Posterior cingulate gyrus (tissue), 11 donors: ENCODE measurements at regions not wholly inside any gene's neighbourhood (a gene's known extent, or its start where the extent isn't known, plus 50 kb on each side); places are given as distances from the start of the nearest gene placed in this dataset.

Experiments used
- DNase-seq, 10 donors: peaks; one replicate each; pipeline versions ENCODE4 v3.0.0 to v3.0.0-alpha.2; 2020 to 2021; ENCODE audit warnings: mixed read lengths in 3 of 10
- intact Hi-C: fragments of 100-400 bp; cut with DNase I; formaldehyde crosslinking; loops from one replicate; pipeline ENCODE4 v1.15.1; 2023

DNA sequence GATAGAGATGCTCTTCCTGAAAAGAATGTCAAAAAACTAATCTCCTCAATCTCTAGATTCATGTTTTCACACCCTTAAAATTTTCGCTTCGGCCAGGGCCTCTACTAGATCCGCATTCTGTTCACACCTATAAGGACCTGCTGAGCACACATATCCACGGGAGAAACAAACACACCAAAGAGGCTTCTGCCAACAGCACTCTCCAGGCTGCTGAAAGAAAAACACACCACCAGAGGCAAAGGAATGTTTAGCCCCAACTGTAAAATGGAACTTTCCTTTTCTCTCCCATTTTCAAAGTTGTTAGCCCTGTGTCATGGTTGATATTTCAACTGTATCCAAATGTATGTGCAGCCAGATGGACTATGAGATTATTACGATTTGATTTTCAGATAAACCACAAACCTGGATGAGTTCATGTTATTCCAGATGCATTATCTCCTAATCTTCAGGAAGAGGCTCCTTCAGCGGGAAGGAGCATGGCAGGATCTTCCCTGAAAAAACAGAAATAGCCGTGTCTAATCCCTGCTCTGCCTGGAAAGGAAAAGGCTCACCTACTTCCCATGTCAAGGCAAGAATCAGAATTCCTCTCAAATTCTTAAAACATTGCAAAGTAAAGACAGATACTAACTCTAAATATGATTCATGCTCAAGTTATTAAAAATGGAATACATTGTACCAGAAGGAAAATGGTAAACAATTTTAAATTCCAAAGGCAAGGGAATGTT is 442.7 kb upstream of the NR2F2 start:
- DNase-seq, result no peak
- intact Hi-C loops, result no loop called here

- DNase-seq, result no peak
- intact Hi-C loops, result no loop called here
These were observed 441.7 kb upstream of the NR2F2 start for GRCh38 chr15:95888762-95889161.

DNA sequence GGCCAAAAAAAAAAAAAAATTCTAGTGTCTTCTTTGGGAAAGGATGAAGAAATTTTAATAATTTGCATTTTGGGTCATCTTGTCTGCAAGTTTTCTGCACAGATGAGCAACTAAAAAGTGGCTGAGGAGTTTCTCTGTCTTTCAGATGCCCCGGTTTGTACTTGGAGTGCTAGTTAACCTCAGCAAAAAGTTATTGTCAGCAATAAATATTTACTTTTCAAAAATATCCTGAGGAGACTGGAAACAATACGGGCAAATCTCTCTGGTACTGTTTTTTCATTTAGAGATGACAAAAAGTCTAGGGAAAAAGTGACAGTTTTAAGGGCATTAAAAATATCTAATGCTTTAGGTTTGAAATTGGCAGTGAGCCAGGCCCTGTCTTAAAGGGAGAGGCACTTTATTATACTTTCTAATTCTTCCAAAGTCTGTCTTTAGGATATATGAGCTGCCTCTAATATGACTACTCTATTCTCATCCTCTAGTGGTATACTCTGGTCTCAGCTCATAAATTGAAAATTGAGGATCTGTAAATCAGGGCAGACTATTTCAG is 436.0 kb upstream of the NR2F2 start:
- no peak for DNase-seq
- intact Hi-C loops, result no loop called here

DNA sequence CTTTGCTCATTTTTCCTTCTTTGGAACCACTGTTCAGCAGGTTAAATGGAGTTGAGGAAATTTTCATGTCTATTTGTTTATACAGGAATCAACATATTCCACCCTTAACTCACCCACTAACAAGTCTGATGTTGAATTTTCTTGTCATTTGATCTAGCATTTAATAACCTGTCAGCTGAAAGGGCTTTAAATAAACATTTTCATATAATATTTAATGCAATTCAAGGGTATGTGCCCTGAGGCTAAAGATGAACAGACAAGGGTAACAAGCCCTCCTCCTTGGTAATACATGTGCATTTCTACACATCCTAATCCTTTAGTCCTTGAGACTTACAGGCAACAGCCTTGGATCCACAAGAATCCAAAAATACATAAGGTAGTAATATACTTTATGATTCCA is 435.0 kb upstream of the NR2F2 start:
- intact Hi-C loops, result no loop called here
- no peak for DNase-seq

GRCh38 chr15:95897651-95898050 is 432.8 kb upstream of the NR2F2 start:
- intact Hi-C loops, result no loop called here

GRCh38 chr15:95898761-95899160 is 431.7 kb upstream of the NR2F2 start:
- intact Hi-C loops, result no loop called here
- no peak for DNase-seq

More at GRCh38 chr15:95897651-95898050, 432.8 kb upstream of the NR2F2 start:
- DNase-seq, result no peak

- DNase-seq, result no peak
- intact Hi-C loops, result no loop called here
These were observed 429.2 kb upstream of the NR2F2 start for GRCh38 chr15:95901271-95901670.

DNA sequence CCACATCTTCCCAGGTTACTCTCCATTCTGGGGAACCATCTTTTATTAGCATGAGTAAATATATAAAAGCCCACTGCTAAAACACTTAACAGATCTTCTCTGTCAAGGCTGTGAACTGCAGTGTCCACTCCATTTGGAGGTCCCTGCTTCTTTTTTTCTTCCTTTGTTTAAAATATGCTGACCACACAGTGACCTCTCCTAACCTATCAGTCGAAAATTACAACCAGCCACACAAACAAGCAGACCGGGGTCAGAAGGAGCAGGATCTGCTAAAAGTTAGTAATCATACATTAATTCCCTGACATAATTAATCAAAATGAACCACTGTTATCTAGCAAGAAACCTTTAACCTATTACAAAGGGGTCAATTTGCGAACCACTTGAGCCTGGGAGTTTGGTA is 427.9 kb upstream of the NR2F2 start:
- no peak for DNase-seq
- intact Hi-C loops, result no loop called here

DNA sequence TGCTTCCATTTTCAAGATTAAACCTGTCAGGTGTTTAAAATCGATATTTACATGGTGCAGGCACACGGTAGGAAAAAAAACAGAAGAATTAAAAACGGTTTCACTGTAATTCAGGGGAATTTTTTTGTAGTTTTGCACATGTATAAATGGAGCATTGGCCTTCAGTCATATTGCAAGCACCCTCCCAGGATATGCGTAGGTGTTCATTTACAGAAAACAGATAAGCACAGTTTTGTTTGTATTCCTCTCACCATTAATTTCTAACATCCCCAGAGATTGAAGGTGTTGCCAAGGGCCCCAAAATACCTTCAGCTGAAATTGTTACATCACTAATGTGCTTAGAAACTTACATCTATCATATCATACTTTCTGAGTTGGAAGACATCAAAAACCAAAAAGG is 427.1 kb upstream of the NR2F2 start:
- no peak for DNase-seq
- intact Hi-C loops, result no loop called here

GRCh38 chr15:95910643-95911212 is 419.8 kb upstream of the NR2F2 start:
- DNase-seq, result no peak
- intact Hi-C loops, result no loop called here

GRCh38 chr15:95911570-95912279 is 418.8 kb upstream of the NR2F2 start:
- intact Hi-C loops, result no loop called here
- no peak for DNase-seq

DNA sequence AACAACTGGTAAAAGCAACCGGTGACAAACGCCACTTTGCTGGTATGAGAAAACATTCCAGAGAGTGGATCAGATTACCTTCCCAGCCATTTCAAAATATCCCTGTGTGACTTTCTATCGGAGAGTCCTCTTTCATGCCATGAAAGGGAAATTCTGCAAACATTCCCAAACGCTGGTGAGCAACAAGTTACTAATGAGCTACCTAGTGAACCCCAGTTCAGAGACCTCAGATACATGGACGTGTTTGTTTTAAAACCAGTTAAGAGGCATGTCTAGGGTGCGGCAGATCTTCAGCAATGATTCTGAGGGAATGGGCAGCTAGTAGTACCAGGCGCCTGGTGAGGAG is 418.2 kb upstream of the NR2F2 start:
- DNase-seq, result no peak
- intact Hi-C loops, result no loop called here

GRCh38 chr15:95912728-95913127 is 417.8 kb upstream of the NR2F2 start:
- no peak for DNase-seq
- intact Hi-C loops, result no loop called here

DNA sequence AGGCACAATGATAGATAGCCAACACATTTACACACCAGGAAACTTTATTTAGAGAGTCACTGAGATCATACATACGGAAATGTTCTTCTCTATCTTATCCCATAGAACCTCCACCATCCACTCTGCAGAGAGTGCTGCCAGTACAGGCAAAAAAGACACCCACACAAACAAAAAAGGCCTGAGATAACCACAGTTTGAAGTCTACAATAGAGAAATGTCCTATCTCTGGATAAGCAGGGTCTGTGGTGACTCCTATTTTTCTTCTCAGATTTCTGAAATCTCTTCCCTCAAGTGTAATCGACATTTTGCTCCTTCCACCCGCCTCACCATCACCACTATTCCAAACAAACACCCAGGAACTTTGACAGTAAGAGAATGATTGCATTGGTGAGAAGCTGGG is 413.9 kb upstream of the NR2F2 start:
- intact Hi-C loops, result no loop called here
- DNase-seq, result no peak

DNA sequence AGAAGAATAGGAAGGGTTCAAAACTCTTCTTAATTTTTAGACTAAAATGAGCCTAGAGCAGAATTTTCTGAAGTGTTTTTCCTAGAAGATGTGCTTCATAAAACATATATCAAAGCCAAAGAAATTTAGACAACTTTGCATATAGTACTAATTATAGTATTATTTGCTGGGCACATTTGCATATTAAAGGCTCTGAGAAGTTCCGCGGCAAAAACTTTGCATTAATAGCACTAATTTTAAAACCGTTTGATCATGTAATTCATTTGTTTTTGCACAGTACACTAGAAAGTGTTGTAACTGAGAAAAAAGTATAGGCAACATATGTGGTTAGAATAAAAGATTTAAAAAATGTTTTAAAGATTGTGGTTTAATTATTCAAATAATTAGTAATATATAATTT is 412.0 kb upstream of the NR2F2 start:
- intact Hi-C loops, result no loop called here
- no peak for DNase-seq

DNA sequence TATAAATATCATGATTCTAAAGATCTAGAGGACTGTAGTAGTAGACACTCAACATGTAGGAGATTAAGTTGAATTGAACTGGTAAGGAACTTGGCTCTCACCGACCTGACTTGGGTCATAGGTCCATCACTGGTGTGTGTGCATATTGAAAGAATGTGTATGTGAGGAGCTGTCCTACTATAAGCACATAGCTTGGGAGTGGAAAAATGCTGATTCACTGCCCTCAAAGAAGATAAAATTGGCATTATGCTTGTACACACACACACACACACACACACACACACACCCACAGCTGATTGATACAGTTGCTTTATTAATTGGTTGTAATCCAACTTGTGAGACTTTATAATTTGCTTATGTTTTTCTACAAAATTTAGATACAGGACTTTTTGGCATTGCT is 411.0 kb upstream of the NR2F2 start:
- intact Hi-C loops, result no loop called here
- DNase-seq, result no peak

DNA sequence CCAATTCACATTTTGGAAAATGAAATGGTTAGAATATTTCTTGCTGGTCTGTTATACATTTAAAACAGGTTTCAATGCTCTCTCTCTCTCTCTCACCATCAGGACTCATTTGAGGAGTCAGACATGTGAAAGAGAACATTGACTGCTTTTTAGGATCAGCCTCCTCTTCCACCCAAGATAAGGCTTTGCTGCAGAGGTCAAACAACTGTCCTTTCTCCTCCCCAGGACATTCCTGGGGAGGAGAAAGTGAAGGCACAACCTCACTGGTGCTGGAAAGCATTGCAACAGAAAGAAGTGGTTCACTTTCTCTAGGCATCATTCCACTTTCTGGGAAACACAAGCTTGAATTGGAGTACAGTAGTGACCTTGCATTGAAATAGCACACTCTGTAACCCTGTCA is 409.1 kb upstream of the NR2F2 start:
- no peak for DNase-seq
- intact Hi-C loops, result no loop called here

DNA sequence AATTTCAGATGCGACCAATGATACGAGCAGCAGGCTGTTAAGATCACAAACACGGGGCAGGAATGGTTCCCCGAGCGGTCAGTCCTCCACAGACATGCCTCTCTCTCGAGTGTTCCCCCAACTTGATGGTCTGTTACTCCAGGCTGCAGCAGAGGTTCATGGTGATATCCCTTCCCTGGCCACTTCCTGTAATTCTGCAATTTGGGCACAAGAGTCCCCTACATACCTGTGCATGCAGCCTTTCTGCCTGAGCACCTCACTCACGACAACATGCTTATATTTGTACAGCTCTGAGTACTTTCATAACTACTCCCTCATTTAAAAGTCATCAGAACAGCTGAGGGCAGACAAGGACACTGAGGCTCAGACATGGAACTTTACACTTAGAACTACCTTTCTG is 408.1 kb upstream of the NR2F2 start:
- DNase-seq, result no peak
- intact Hi-C loops, result no loop called here

DNA sequence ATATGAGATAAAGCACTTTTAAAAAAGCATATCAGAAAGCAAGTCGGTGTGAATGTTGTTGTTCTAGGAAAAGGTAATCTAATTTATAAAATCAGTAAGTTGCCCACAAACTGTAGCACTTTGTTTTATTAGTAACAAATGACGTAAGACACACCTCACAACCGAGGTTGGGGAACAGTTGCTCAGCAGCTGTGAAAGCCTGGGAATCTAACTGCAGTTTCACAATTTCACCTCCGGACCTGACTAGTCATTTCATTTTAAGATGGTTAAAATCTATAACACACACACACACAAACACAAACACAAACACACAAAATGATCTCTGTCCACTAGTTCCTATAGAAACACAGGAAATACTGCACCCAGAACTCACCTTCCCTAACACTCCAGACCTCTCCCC is 406.7 kb upstream of the NR2F2 start:
- intact Hi-C loops, result no loop called here
- DNase-seq, result no peak

DNA sequence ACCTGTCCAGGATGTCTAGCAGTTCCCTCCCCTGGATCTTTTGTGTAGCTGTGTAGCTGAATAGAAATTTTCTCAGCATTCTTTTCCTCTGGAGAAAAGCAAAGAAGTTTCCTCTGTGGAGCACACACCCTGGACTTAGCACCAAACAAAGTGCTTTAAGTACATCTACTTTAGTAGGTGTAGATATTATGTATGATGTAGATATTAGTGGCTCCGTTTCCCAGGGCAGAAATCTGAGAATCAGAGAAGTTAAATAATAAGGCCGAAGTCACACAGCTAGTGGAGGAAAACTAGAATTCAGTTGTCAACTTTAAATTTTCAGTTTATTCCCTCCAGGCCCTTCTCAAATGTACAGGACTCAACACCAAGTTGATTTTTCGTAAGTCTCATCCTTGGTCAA is 401.7 kb upstream of the NR2F2 start:
- intact Hi-C loops, result no loop called here
- no peak for DNase-seq

GRCh38 chr15:95929232-95929846 is 401.2 kb upstream of the NR2F2 start:
- intact Hi-C loops, result no loop called here

More at GRCh38 chr15:95929232-95929846, 401.2 kb upstream of the NR2F2 start:
- no peak for DNase-seq
